ENCODE measurements at regions not wholly inside any gene's neighbourhood (a gene's known extent, or its start where the extent isn't known, plus 50 kb on each side); places are given as distances from the start of the nearest gene placed in this dataset.

DNA sequence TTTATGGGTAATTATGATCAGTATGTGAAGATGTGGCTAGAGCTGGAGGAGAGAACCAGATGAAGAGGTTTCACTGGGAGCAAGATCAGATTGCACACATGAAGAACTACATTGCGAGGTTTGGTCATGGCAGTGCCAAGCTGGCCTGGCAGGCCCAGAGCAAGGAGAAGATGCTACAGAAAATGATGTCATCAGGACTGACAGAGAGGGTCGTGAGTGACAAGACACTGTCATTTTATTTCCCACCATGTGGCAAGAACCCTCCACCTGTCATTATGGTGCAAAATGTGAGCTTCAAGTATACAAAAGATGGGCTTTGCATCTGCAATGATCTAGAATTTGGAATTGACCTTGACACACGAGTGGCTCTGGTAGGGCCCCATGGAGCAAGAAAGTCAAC is 168.3 kb downstream of the C3orf38 start (continued):
- TF ChIP-seq, protein P1, sequence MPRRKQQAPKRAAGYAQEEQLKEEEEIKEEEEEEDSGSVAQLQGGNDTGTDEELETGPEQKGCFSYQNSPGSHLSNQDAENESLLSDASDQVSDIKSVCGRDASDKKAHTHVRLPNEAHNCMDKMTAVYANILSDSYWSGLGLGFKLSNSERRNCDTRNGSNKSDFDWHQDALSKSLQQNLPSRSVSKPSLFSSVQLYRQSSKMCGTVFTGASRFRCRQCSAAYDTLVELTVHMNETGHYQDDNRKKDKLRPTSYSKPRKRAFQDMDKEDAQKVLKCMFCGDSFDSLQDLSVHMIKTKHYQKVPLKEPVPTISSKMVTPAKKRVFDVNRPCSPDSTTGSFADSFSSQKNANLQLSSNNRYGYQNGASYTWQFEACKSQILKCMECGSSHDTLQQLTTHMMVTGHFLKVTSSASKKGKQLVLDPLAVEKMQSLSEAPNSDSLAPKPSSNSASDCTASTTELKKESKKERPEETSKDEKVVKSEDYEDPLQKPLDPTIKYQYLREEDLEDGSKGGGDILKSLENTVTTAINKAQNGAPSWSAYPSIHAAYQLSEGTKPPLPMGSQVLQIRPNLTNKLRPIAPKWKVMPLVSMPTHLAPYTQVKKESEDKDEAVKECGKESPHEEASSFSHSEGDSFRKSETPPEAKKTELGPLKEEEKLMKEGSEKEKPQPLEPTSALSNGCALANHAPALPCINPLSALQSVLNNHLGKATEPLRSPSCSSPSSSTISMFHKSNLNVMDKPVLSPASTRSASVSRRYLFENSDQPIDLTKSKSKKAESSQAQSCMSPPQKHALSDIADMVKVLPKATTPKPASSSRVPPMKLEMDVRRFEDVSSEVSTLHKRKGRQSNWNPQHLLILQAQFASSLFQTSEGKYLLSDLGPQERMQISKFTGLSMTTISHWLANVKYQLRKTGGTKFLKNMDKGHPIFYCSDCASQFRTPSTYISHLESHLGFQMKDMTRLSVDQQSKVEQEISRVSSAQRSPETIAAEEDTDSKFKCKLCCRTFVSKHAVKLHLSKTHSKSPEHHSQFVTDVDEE (CRISPR knock-in tag; IDR thresholded peaks at IDR 0.05): no peak
- no peak for TF ChIP-seq ZNF8 (CRISPR knock-in tag; IDR thresholded peaks at IDR 0.05)
- no peak for TF ChIP-seq ZNF565 (CRISPR knock-in tag; conservative IDR thresholded peaks at IDR 0.05; ENCODE audit: low read depth)
- no peak for TF ChIP-seq ZFP3 (CRISPR knock-in tag; IDR thresholded peaks at IDR 0.05)

DNA sequence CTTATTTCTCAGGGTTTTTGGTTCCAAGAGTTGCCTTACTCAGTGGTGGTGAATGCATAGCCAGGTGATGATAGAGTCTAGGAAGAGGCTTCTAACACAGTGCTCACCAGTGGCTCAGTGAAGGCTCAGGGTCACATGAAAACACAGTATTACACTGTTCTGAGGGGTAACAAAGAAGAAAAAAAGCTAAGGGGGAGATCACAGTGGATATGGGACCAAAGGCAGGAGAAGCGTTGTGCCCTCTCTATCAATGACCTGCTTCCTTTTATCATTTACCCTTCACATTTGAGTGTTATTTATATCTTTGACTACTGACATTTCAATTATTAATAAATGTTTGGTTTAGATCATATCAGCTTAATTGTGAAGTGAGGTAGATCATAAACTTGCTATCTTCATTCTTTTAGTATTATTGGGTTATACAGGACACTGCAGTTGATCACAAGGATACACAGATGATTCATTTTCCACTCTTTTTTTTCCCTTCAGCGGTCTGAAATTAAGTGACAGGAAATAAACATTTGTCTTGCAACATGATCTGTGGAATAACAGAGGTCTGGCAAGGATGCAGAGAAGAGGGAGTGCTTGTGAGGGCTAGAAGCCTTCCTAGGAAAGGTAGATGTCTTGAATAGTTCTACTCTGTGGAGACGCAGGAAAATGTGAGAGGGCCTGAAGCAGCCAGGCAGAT is 171.7 kb downstream of the C3orf38 start:
- no peak for ATAC-seq
- TF ChIP-seq, protein P2, sequence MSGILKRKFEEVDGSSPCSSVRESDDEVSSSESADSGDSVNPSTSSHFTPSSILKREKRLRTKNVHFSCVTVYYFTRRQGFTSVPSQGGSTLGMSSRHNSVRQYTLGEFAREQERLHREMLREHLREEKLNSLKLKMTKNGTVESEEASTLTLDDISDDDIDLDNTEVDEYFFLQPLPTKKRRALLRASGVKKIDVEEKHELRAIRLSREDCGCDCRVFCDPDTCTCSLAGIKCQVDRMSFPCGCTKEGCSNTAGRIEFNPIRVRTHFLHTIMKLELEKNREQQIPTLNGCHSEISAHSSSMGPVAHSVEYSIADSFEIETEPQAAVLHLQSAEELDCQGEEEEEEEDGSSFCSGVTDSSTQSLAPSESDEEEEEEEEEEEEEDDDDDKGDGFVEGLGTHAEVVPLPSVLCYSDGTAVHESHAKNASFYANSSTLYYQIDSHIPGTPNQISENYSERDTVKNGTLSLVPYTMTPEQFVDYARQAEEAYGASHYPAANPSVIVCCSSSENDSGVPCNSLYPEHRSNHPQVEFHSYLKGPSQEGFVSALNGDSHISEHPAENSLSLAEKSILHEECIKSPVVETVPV (CRISPR knock-in tag; IDR thresholded peaks at IDR 0.05): no peak
- TF ChIP-seq ZC3H10 (CRISPR knock-in tag; IDR thresholded peaks at IDR 0.05): no peak

DNA sequence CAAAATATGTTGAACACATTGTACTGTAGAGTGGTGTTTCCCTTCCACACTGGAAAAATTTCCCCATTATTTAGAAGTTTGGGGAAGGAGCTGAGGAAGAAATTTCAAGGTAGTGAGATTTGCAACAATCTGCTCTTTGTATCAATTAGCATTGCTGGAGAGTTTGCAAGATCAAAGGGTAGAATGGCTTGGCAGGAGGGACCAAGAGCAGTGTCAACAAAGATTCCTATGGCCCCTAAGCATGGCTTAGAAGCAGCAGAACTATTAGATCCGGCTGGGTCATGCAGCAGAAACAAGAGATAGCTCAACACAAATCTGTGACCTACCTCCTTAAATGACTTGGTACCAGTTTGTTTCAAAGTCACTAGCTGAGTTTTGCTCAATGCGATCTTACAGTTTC is 175.0 kb downstream of the C3orf38 start:
- ATAC-seq: no peak

DNA sequence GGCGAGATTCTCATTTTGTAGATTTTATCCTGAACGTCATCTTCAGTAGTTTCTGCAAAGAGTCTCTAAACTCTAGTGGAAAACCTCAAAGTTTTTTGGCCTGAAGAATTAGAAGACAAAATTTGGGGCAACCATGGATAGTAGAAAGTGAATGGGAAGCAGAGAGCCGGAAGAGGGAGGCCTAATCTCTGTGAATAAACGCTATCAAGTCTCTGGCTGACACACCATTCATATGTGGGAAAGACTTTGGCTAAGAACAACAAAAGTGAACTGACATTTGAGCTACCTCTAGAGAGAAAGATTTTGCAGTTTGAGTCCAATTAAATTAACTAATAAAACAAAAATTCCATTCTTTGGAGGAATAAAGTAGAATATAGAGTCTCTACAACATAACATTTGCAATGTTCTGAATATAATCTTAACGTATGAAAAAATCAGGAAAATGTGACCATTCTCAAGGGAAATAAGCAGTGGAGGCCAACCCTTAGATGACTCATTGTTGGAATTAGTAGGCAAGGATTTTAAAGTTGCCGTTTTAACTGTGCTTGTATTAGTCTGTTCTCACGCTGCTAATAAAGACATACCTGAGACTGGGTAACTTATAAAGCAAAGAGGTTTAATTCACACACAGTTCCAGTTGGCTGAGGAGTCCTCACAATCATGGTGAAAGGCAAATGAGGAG is 184.6 kb downstream of the C3orf38 start:
- TF ChIP-seq GLIS3 (CRISPR knock-in tag; IDR thresholded peaks at IDR 0.05) (no peak), ESRRG (CRISPR knock-in tag; IDR thresholded peaks at IDR 0.05) (no peak)
- no peak for ATAC-seq

More for the DNA sequence above, 175.0 kb downstream of the C3orf38 start:
- TF ChIP-seq, protein P3, sequence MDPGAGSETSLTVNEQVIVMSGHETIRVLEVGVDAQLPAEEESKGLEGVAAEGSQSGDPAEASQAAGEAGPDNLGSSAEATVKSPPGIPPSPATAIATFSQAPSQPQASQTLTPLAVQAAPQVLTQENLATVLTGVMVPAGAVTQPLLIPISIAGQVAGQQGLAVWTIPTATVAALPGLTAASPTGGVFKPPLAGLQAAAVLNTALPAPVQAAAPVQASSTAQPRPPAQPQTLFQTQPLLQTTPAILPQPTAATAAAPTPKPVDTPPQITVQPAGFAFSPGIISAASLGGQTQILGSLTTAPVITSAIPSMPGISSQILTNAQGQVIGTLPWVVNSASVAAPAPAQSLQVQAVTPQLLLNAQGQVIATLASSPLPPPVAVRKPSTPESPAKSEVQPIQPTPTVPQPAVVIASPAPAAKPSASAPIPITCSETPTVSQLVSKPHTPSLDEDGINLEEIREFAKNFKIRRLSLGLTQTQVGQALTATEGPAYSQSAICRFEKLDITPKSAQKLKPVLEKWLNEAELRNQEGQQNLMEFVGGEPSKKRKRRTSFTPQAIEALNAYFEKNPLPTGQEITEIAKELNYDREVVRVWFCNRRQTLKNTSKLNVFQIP (CRISPR knock-in tag; IDR thresholded peaks at IDR 0.05; ENCODE audit: borderline replicate concordance, low read depth): no peak
- no peak for TF ChIP-seq OSR1 (CRISPR knock-in tag; IDR thresholded peaks at IDR 0.05)
- TF ChIP-seq CSDC2 (CRISPR knock-in tag; IDR thresholded peaks at IDR 0.05): no peak
- no peak for TF ChIP-seq ARNTL (CRISPR knock-in tag; IDR thresholded peaks at IDR 0.05; ENCODE audit: borderline replicate concordance, low read depth)
- no peak for TF ChIP-seq ZNF565 (CRISPR knock-in tag; conservative IDR thresholded peaks at IDR 0.05; ENCODE audit: low read depth)
- TF ChIP-seq, protein P4, sequence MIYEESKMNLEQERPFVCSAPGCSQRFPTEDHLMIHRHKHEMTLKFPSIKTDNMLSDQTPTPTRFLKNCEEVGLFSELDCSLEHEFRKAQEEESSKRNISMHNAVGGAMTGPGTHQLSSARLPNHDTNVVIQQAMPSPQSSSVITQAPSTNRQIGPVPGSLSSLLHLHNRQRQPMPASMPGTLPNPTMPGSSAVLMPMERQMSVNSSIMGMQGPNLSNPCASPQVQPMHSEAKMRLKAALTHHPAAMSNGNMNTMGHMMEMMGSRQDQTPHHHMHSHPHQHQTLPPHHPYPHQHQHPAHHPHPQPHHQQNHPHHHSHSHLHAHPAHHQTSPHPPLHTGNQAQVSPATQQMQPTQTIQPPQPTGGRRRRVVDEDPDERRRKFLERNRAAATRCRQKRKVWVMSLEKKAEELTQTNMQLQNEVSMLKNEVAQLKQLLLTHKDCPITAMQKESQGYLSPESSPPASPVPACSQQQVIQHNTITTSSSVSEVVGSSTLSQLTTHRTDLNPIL (CRISPR knock-in tag; IDR thresholded peaks at IDR 0.05; ENCODE audit: low read depth): no peak
- TF ChIP-seq, protein P2 (CRISPR knock-in tag; IDR thresholded peaks at IDR 0.05): no peak
- no peak for TF ChIP-seq TOX (CRISPR knock-in tag; IDR thresholded peaks at IDR 0.05; ENCODE audit: borderline replicate concordance)

DNA sequence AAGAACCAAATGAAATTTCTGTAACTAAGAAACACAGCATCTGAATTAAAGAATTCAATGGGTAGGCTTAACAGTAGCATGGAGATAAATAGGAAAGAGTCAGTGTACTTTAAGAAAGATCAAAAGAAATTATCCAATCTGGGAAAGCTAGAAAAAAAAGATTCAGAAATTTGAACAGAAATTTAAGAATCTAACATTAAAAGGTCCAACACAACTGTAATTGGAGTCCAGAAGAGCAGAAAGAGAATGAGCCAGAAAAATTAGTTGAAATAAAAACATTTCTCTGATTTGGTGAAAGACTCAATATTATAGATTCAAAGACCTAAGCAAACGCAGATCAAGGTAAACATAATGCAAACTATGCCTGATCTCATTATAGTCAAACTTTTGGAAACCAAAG is 187.1 kb downstream of the C3orf38 start:
- ATAC-seq: no peak
- TF ChIP-seq TOX (CRISPR knock-in tag; IDR thresholded peaks at IDR 0.05; ENCODE audit: borderline replicate concordance) (no peak), ESRRG (CRISPR knock-in tag; IDR thresholded peaks at IDR 0.05) (no peak), ZNF70 (CRISPR knock-in tag; IDR thresholded peaks at IDR 0.05) (no peak), OSR1 (CRISPR knock-in tag; IDR thresholded peaks at IDR 0.05) (no peak), ZNF8 (CRISPR knock-in tag; IDR thresholded peaks at IDR 0.05) (no peak), RARB (CRISPR knock-in tag; IDR thresholded peaks at IDR 0.05) (no peak), GLIS3 (CRISPR knock-in tag; IDR thresholded peaks at IDR 0.05) (no peak), PPARA (CRISPR knock-in tag; IDR thresholded peaks at IDR 0.05; ENCODE audit: borderline replicate concordance) (no peak)
- TF ChIP-seq, protein P2 (CRISPR knock-in tag; IDR thresholded peaks at IDR 0.05): no peak
- TF ChIP-seq, protein P5, sequence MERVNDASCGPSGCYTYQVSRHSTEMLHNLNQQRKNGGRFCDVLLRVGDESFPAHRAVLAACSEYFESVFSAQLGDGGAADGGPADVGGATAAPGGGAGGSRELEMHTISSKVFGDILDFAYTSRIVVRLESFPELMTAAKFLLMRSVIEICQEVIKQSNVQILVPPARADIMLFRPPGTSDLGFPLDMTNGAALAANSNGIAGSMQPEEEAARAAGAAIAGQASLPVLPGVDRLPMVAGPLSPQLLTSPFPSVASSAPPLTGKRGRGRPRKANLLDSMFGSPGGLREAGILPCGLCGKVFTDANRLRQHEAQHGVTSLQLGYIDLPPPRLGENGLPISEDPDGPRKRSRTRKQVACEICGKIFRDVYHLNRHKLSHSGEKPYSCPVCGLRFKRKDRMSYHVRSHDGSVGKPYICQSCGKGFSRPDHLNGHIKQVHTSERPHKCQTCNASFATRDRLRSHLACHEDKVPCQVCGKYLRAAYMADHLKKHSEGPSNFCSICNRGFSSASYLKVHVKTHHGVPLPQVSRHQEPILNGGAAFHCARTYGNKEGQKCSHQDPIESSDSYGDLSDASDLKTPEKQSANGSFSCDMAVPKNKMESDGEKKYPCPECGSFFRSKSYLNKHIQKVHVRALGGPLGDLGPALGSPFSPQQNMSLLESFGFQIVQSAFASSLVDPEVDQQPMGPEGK (CRISPR knock-in tag; IDR thresholded peaks at IDR 0.05; ENCODE audit: borderline replicate concordance): no peak
- TF ChIP-seq, protein P3 (CRISPR knock-in tag; IDR thresholded peaks at IDR 0.05; ENCODE audit: borderline replicate concordance, low read depth): no peak

Data from SK-N-SH treated with all-trans-retinoic acid at 6 μM for 48 hours (cell line).